Mammary epithelial cell (primary cell): ENCODE measurements at regions not wholly inside any gene's neighbourhood (a gene's known extent, or its start where the extent isn't known, plus 50 kb on each side); places are given as distances from the start of the nearest gene placed in this dataset.

Experiments
- EZH2 ChIP-seq: IDR thresholded peaks from 2 replicates; pipeline ENCODE4 v1.6.1; 2012; ENCODE audit warnings: low read length, inconsistent platforms, borderline replicate concordance
- TF ChIP-seq, protein P1 (sequence below), 2 donors: IDR thresholded peaks in 1 of 2; conservative IDR thresholded peaks in 1 of 2; 2 replicates each; pipeline ENCODE4 v1.5.1; 2011 to 2012; ENCODE audit warnings: inconsistent platforms in 2 of 2, low read length in 2 of 2, mild to moderate bottlenecking in 2 of 2, control low read depth in 1 of 2, low read depth in 1 of 2; ENCODE audit not compliant: insufficient read depth in 1 of 2; ENCODE audit errors: extremely low read depth in 1 of 2

DNA sequence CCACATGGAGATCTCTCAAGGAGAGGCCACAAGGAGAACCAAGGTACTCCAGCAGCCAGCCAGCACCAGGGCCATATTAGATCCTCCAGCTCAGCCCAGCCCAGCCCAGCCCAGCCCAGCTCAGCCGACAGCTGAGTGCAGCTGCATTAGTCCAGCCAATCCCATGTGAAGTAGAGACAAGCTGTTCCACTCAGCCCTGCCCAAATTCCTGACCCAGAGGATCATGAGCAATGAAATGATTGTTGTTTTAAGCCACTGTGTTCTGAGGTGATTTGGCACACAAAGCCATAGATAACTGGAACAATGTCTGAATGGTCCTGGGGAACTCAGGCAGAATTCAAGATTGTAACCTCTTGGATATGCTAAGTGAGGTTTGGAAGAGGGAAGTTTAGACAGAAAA lies 59.5 kb upstream of the BMP2 start:
- TF ChIP-seq, protein P1, sequence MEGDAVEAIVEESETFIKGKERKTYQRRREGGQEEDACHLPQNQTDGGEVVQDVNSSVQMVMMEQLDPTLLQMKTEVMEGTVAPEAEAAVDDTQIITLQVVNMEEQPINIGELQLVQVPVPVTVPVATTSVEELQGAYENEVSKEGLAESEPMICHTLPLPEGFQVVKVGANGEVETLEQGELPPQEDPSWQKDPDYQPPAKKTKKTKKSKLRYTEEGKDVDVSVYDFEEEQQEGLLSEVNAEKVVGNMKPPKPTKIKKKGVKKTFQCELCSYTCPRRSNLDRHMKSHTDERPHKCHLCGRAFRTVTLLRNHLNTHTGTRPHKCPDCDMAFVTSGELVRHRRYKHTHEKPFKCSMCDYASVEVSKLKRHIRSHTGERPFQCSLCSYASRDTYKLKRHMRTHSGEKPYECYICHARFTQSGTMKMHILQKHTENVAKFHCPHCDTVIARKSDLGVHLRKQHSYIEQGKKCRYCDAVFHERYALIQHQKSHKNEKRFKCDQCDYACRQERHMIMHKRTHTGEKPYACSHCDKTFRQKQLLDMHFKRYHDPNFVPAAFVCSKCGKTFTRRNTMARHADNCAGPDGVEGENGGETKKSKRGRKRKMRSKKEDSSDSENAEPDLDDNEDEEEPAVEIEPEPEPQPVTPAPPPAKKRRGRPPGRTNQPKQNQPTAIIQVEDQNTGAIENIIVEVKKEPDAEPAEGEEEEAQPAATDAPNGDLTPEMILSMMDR (conservative IDR thresholded peaks at IDR 0.05 in 1 of 2, IDR thresholded peaks at IDR 0.05 in 1 of 2; ENCODE audit: extremely low read depth in 1 of 2, insufficient read depth in 1 of 2, low read depth in 1 of 2, low read length in 2 of 2), result no peak
- no peak for TF ChIP-seq EZH2
